ENCODE measurements at regions not wholly inside any gene's neighbourhood (a gene's known extent, or its start where the extent isn't known, plus 50 kb on each side); places are given as distances from the start of the nearest gene placed in this dataset.
"Not testable (repeated sequence)": the region's sequence is repeated elsewhere in the genome, so short reads cannot be mapped to it uniquely, and the experiment has no call there.

DNA sequence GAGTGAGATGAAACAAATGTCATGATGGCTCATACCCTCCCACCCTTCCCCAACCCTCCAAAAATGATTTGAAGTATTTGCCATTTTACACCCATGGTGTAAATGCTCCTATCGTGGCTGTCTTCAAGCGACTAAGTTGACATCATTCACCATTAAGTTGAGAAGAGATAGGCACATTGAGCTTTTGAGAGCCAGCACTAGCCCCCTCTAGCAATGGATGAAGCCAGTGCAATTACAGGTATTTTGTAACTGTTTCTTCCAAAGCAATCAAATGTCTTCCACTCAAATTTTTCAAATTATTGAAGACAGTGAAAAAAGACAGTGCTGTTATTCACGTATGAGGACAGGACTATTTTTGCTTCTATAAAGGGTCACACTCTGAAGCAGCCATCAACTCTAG is 371.5 kb upstream of the KLF4 start:
- ChIA-PET POLR2A (no interaction called here), CTCF (no interaction called here)

DNA sequence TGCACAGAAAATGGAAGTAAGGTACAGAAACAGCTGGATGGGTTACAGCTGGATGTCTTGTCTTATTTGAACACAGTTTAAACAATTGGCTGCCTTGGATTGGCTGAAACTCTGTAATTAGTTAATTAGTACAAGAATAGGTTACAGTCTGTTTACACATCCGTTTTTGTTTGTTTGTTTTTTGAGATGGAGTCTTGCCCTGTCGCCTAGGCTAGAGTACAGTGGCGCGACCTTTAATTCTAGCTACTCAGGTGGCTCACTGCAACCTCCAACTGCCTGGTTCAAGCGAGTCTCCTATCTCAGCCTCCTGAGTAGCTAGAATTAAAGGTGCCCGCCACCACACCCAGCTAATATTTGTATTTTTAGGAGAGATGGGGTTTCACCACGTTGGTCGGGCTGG is 368.7 kb upstream of the KLF4 start:
- ChIA-PET POLR2A (no interaction called here), CTCF (no interaction called here)

DNA sequence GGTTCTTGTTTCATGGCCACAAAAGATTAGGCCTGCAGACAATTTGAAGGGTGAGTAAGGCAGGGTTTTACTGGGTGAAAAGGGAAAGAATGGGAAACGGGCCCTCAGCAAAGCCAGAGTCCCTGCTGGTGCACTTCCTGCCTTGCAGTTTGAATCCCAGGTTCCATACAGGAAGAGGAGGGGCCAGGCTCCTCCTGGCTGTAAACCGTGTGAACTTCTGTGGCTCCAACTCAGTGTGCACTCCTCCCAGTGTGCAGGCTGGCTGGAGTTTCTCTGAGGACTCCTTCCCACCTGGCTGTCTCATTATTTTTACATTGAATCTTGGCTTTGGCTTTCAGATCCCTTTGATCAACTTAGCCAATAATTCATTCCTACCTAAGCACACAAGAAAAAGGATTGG is 367.1 kb upstream of the KLF4 start:
- ChIA-PET POLR2A (no interaction called here), CTCF (no interaction called here)

DNA sequence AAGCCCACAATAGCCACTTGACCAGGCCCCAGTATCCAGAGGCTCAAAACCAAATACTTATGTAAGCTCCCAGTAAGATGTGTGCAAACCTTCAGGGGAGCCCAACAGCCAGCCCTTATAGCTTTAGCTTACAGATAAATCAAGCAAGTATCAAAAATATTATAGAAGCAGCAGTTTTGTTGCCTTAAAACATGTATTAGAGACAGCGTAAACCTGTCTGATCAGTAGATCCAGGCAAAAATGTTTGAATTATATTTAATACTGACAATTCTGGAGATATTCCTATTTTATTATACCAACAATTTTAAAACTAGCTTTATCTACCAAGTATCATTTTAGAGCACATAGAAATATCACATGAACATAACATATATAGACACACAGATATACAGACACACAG is 365.6 kb upstream of the KLF4 start:
- ChIA-PET CTCF (no interaction called here), POLR2A (no interaction called here)

DNA sequence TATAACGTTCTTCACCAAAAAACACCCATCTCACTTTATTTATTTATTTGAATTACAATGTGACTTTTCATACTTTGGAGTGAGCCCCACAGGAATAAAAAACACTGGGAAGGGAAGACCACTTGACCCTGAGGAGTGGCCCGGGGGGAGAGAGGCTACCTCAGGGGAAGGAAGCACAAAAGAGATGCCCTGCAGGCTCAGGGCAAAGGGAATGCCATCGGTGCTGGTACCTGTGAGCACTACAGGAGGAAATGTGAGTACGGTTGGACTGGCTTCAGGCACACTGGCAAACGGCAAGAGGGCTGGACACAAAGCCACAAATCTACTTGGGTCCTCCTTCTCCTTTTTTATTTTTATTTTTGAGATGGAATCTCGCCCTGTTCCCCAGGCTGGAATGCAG is 363.9 kb upstream of the KLF4 start:
- CTCF ChIA-PET, result no interaction called here
- POLR2A ChIA-PET, result no interaction called here

- POLR2A ChIA-PET, result no interaction called here
- CTCF ChIA-PET, result no interaction called here
These were observed 363.3 kb upstream of the KLF4 start for GRCh38 chr9:107852891-107853290.

DNA sequence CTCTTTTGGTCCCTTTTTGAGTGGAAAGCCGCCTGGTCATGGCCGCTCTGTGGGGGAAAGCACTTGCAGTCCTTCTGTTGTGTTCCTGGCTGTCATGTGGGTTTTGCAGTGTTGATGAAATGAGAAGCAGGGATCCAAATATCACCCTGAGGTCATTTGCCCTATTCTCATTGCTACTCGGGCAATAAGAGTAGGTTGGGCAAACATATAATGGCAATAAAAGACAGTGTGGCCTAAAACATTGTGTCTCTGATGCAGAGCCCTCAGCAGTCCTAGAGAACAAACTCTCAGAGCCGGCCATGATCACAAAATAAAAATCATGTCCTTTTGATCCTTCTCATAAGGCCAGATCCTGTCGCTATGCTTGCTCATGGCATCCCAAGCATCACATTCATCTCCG is 361.1 kb upstream of the KLF4 start:
- ChIA-PET POLR2A (no interaction called here), CTCF (no interaction called here)

DNA sequence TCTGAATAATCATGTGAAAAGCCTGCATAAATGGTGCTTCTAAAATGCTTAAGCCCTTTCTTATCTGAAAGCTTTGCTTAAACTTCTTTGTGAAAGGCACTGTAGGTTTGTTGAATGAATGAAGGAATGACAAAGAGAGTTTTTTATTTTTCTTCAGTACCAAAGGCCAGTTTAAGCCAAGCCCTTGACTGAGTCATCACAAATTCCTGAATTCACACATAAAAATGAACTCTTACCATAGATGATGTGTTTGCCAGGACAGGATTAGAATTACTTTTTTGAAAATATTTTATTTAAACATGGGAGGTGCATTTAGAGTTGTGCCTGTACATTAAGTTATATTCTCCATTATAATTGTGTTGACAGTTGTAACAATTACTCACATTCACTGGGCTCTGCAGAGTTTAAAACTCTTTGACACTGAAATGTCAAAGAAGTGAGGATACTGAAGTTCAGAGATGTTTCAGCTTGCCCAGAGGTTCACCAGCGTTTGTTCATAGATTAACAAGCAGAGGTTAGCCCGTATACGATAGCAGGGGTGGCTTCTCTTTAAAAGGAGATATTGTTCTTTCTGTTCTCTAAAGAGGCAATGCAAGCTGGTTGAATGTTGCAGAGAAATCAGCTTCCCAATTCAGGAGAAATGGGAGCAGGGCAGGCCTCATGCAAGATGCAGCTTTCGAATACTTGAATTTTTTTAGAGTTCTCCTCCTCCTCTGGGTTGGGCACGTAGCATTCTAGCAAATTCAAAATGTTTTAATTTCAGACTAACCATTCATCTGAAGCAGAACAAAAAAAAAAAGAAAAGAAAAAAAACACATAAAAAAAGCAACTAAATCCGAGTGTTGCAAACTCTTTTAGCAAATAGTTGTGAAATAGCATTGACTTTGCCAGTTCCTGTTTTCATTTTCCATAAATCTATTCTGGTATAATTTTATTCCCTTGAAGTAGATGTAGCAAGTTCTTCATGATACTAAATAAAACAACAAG is 358.7 kb upstream of the KLF4 start:
- CTCF ChIA-PET, result no interaction called here
- POLR2A ChIA-PET, result no interaction called here

DNA sequence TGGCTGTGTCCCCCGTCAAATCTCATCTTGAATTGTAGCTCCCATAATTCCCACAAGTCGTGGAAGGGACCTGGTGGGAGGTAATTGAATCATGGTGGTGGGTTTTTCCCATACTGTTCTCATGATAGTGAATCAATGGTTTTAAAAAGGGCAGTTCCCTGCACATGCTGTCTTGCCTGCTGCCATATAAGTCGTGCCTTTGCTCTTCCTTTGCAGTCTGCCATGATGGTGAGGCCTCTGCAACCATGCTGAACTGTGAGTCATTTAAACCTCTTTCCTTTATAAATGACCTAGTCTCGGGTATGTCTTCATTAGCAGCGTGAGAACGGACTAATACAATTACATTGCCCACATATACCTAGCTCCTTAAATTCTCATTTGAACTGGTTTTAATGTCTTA is 353.0 kb upstream of the KLF4 start:
- CTCF ChIA-PET, result no interaction called here

GRCh38 chr9:107841076-107841475 is 351.5 kb upstream of the KLF4 start:
- POLR2A ChIA-PET, result no interaction called here
- CTCF ChIA-PET, result no interaction called here

More for the DNA sequence above, 353.0 kb upstream of the KLF4 start:
- POLR2A ChIA-PET, result no interaction called here

GRCh38 chr9:107839371-107839770 is 349.8 kb upstream of the KLF4 start:
- ChIA-PET POLR2A (interaction anchor here (0.7 kb wide), 1 partner anchor 14 kb away, joined by 4 read pairs; no protein-coding TSS in a partner anchor), CTCF (no interaction called here)

- ChIA-PET CTCF (no interaction called here), POLR2A (no interaction called here)
These were observed 349.2 kb upstream of the KLF4 start for GRCh38 chr9:107838766-107839165.

- CTCF ChIA-PET, result no interaction called here
These were observed 346.7 kb upstream of the KLF4 start for GRCh38 chr9:107836300-107836699.

DNA sequence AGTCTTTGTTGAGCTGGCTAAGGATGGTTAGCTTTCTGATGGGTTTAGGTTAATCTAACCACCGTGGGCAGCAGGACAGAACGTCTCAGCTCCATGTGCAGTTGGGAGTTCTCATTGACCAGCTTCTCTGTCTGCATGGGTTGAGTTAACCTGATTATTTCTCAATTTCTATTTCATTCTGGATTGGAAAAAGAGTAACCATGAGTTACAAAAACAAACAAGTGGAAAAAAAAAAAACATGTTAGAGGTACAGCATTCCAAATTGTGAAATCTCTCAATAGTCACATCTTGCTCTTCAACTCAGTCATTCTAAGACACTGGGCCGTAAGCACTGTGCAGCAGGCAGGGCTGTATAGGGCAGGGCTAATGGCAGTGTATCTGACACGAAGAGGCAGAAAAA is 343.7 kb upstream of the KLF4 start:
- ChIA-PET CTCF (no interaction called here), POLR2A (no interaction called here)

More at GRCh38 chr9:107836300-107836699, 346.7 kb upstream of the KLF4 start:
- POLR2A ChIA-PET, result no interaction called here

DNA sequence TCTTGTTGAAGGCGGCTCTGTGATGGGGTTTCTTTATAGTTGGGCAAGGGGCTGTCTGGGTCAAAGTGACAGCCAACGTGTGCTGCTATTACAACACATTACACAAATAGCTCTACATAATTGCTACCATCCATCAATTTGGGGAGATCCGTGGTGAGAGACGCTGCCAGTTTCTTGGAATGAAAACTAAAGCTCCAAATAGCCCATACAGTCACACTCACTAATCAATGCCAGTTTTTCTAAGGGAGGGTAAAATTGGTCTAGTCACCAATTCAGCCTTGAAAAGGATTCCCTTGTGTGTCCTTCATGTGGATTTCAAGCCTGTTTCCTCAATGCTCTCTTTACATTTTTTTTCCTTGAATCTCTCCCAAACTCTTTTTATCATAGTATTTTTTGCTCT is 343.3 kb upstream of the KLF4 start:
- POLR2A ChIA-PET, result no interaction called here

DNA sequence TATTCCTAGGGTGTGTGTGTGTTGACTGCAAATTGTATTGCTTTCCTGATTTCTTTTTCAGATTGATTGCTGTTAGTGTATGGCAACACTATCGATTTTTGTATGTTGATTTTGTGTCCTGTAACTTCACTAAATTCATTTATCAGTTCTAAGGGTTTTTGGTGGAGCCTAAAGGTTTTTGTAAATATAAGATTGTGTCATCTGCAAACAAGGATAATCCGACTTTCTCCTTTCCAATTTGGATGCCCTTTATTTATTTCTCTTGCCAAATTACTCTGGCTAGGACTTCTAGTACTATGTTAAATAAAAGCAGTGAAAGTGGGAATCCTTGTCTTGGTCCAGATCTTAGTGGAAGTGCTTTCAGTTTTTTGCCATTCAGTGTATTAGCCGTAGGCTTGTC is 340.9 kb upstream of the KLF4 start:
- CTCF ChIA-PET, result no interaction called here
- POLR2A ChIA-PET, result no interaction called here

More for the DNA sequence above, 343.3 kb upstream of the KLF4 start:
- CTCF ChIA-PET, result no interaction called here

DNA sequence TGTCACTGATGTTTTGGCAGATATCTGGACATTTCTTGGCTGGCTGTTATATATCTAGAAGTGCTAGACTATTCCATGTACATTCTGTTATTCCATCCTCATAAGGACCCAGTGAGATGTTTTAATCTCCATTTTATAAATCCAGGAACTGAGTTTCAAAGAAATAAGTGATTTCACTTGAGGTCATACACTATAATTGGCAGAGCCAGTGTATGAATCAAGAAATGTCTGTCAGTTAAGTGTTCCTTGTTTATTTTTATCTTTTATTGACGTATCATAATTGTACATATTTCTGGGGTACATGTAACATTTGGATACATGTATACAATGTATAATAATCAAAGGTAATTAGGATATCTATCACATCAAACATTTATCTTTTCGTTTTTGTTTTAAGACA is 338.3 kb upstream of the KLF4 start:
- ChIA-PET POLR2A (no interaction called here), CTCF (no interaction called here)

DNA sequence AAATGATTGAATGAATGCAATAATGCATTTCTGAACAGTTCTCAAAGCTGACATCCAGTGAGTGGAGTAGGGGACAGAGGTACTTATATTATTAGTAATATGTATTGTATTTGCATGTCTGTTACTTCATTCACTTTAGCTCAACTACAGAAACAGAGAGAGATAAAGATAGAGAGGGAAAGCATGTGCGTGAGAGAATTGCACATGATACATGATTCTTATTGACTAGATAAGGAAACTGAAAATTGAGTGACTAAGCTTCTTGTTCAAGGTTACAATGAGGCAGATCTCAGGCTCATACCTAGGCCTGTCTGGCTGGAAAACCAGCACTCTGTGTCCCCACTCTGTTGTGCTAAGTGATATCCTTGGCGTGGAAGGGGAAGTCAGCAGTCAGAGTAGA is 337.7 kb upstream of the KLF4 start:
- POLR2A ChIA-PET, result no interaction called here

DNA sequence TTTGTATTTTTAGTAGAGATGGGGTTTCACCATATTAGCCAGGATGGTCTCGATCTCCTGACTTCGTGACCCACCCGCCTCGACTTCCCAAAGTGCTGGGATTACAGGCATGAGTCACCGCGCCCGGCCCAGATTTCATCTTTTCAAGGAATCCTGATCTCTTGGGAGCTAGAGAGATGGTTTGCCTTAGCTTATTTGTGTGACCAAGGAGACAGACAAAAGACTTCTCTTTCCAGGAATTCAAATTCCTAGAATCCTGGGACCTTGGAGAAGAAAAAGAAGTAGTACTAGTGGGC is 337.1 kb upstream of the KLF4 start:
- POLR2A ChIA-PET, CTCF ChIA-PET: not testable (repeated sequence)

More for the DNA sequence above, 337.7 kb upstream of the KLF4 start:
- CTCF ChIA-PET, result no interaction called here

GRCh38 chr9:107824556-107824955 is 335.0 kb upstream of the KLF4 start:
- POLR2A ChIA-PET, result no interaction called here
- CTCF ChIA-PET, result no interaction called here

- CTCF ChIA-PET, result no interaction called here
- POLR2A ChIA-PET, result no interaction called here
These were observed 330.4 kb upstream of the KLF4 start for GRCh38 chr9:107819772-107820565.

- POLR2A ChIA-PET, result not testable (repeated sequence)
- CTCF ChIA-PET, result interaction anchor here (0.6 kb wide), 1 partner anchor 860 kb away, joined by 3 read pairs; no protein-coding TSS in a partner anchor
These were observed 328.9 kb upstream of the KLF4 start for GRCh38 chr9:107818503-107818829.

All from activated CD8-positive, alpha-beta memory T cell treated with anti-CD3 and anti-CD28 coated beads for 36 hours (primary cell).